NT2/D1 (cell line): ENCODE measurements at regions not wholly inside any gene's neighbourhood (a gene's known extent, or its start where the extent isn't known, plus 50 kb on each side); places are given as distances from the start of the nearest gene placed in this dataset.

Experiments
- SUZ12 ChIP-seq: IDR thresholded peaks from 2 replicates; pipeline ENCODE4 v1.6.1; 2011; ENCODE audit not compliant: insufficient read length, insufficient read depth; ENCODE audit errors: extremely low read depth
- YY1 ChIP-seq: IDR thresholded peaks from 2 replicates; pipeline ENCODE4 v1.6.1; 2011; ENCODE audit not compliant: insufficient read length, insufficient read depth
- ZNF274 ChIP-seq: IDR thresholded peaks from 2 replicates; pipeline ENCODE4 v1.6.1; 2011; ENCODE audit warnings: mild to moderate bottlenecking, low read depth, low read length

DNA sequence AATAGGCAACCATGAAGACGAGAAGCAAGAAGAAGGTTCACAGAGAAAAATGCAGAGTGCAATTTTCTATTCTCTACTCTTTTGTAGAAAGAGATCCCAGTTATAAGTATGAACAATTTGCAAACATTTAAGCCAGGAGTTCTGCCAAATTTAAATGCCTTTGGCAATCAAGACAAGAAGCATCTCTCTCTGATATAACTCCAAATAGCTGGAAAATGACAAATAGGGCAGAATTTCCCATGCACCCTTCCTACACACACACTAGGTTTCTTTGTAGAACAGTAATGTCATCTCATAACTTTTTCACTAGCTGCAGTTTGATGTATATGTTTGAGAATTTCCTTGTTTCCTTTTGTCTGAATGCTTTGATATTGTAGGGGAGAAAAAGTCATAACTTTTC is 333.5 kb upstream of the AZI2 start:
- TF ChIP-seq ZNF274 (no peak), SUZ12 (no peak), YY1 (no peak)
